ENCODE measurements at regions not wholly inside any gene's neighbourhood (a gene's known extent, or its start where the extent isn't known, plus 50 kb on each side); places are given as distances from the start of the nearest gene placed in this dataset.
"Not testable (repeated sequence)": the region's sequence is repeated elsewhere in the genome, so short reads cannot be mapped to it uniquely, and the experiment has no call there.

- no peaks in the 10 kb centered on the region for H3K27me3 ChIP-seq (replicated peaks; ENCODE audit: insufficient read depth)
- H3K9me3 ChIP-seq, result no peaks in the 10 kb centered on the region
- H3K36me3 ChIP-seq, result no peaks in the 10 kb centered on the region
- no peak overlapping the region for H3K27ac ChIP-seq
- peaks cover 0 to 13% of the 10 kb centered on the region in 2 donors for H3K4me1 ChIP-seq (ENCODE audit: control insufficient read depth in 1 of 2, low read depth in 2 of 2)
- no peak for ATAC-seq (ENCODE audit: insufficient number of reproducible peaks, low FRiP score, low read depth)
- H3K4me3 ChIP-seq, result peak overlapping the region; percentile 61
- DNase-seq (ENCODE audit: low spot score), result no peak
- TF ChIP-seq CTCF (IDR thresholded peaks at IDR 0.05), result no peak
These were observed 401.2 kb downstream of the THBS2 start for GRCh38 chr6:168852376-168852884.

GRCh38 chr6:168851460-168852375 is 401.9 kb downstream of the THBS2 start:
- ATAC-seq (ENCODE audit: insufficient number of reproducible peaks, low FRiP score, low read depth), result no peak
- Histone ChIP-seq H3K27ac (no peak overlapping the region), H3K9me3 (no peaks in the 10 kb centered on the region), H3K27me3 (replicated peaks; ENCODE audit: insufficient read depth) (no peaks in the 10 kb centered on the region), H3K4me1 (ENCODE audit: control insufficient read depth in 1 of 2, low read depth in 2 of 2) (peaks cover 0 to 13% of the 10 kb centered on the region in 2 donors), H3K36me3 (no peaks in the 10 kb centered on the region), H3K4me3 (peak overlapping the region; percentile 61)
- TF ChIP-seq CTCF (IDR thresholded peaks at IDR 0.05), result no peak
- DNase-seq (ENCODE audit: low spot score), result no peak

- H3K4me3 ChIP-seq; ATAC-seq (ENCODE audit: insufficient number of reproducible peaks, low FRiP score, low read depth); H3K36me3 ChIP-seq; H3K27me3 ChIP-seq (replicated peaks; ENCODE audit: insufficient read depth); H3K27ac ChIP-seq; DNase-seq (ENCODE audit: low spot score); H3K9me3 ChIP-seq: not testable (repeated sequence)
- peaks cover 0 to 13% of the 10 kb centered on the region in 2 donors for H3K4me1 ChIP-seq (ENCODE audit: control insufficient read depth in 1 of 2, low read depth in 2 of 2)
These were observed 403.5 kb downstream of the THBS2 start for GRCh38 chr6:168850027-168850736.

- H3K27me3 ChIP-seq (replicated peaks; ENCODE audit: insufficient read depth), result no peaks in the 10 kb centered on the region
These were observed 404.2 kb downstream of the THBS2 start for GRCh38 chr6:168849459-168849858.

GRCh38 chr6:168848797-168849196 is 404.8 kb downstream of the THBS2 start:
- peaks cover 0 to 13% of the 10 kb centered on the region in 2 donors for H3K4me1 ChIP-seq (ENCODE audit: control insufficient read depth in 1 of 2, low read depth in 2 of 2)
- H3K27ac ChIP-seq, result no peak overlapping the region
- no peaks in the 10 kb centered on the region for H3K9me3 ChIP-seq
- TF ChIP-seq CTCF (IDR thresholded peaks at IDR 0.05), result no peak
- no peaks in the 10 kb centered on the region for H3K36me3 ChIP-seq
- DNase-seq (ENCODE audit: low spot score) (no peak), ATAC-seq (ENCODE audit: insufficient number of reproducible peaks, low FRiP score, low read depth) (no peak)
- no peak overlapping the region for H3K4me3 ChIP-seq
- no peaks in the 10 kb centered on the region for H3K27me3 ChIP-seq (replicated peaks; ENCODE audit: insufficient read depth)

More at GRCh38 chr6:168849459-168849858, 404.2 kb downstream of the THBS2 start:
- Histone ChIP-seq H3K9me3 (no peaks in the 10 kb centered on the region), H3K27ac (no peak overlapping the region), H3K4me1 (ENCODE audit: control insufficient read depth in 1 of 2, low read depth in 2 of 2) (peaks cover 0 to 13% of the 10 kb centered on the region in 2 donors), H3K4me3 (no peak overlapping the region), H3K36me3 (no peaks in the 10 kb centered on the region)
- DNase-seq (ENCODE audit: low spot score), result no peak
- no peak for TF ChIP-seq CTCF (IDR thresholded peaks at IDR 0.05)
- ATAC-seq (ENCODE audit: insufficient number of reproducible peaks, low FRiP score, low read depth), result no peak

Measured in thoracic aorta (tissue), 2 donors.